ACC112 (cell line): ENCODE measurements at regions not wholly inside any gene's neighbourhood (a gene's known extent, or its start where the extent isn't known, plus 50 kb on each side); places are given as distances from the start of the nearest gene placed in this dataset.

Experiments used
- H2AFZ ChIP-seq: fragments of 200-600 bp; sonication (generic); one replicate; pipeline ENCODE4 v1.6.0; 2017; ENCODE audit warnings: antibody characterized with exemption, low read length; ENCODE audit not compliant: unreplicated experiment
- H3K27ac ChIP-seq: fragments of 200-600 bp; sonication (generic); 2 replicates; pipeline ENCODE4 v1.5.1; 2014; ENCODE audit warnings: low read depth, mild to moderate bottlenecking, antibody characterized with exemption, low read length, moderate library complexity
- H3K27me3 ChIP-seq: fragments of 200-600 bp; sonication (generic); 2 replicates; pipeline ENCODE4 v1.6.1; 2014; ENCODE audit warnings: mild to moderate bottlenecking, antibody characterized with exemption, low read length, moderate library complexity, mixed read lengths; ENCODE audit not compliant: insufficient read depth
- H3K36me3 ChIP-seq: fragments of 200-600 bp; sonication (generic); 2 replicates; pipeline ENCODE4 v1.6.1; 2016; ENCODE audit warnings: mild to moderate bottlenecking, antibody characterized with exemption, low read length, moderate library complexity, mixed read lengths; ENCODE audit not compliant: insufficient read depth
- H3K4me1 ChIP-seq: fragments of 200-600 bp; sonication (generic); one replicate; pipeline ENCODE4 v1.6.1; 2016; ENCODE audit warnings: low read length, mixed read lengths; ENCODE audit not compliant: insufficient read depth, unreplicated experiment, control insufficient read depth
- H3K4me3 ChIP-seq: fragments of 200-600 bp; sonication (generic); 2 replicates; pipeline ENCODE4 v1.5.1; 2014; ENCODE audit warnings: mild to moderate bottlenecking, low read depth, low read length
- H3K79me2 ChIP-seq: fragments of 200-600 bp; sonication (generic); one replicate; pipeline ENCODE4 v1.6.0; 2016; ENCODE audit warnings: low read length; ENCODE audit not compliant: control insufficient read depth, unreplicated experiment, insufficient read depth

- Histone ChIP-seq H3K4me3 (no peak overlapping the region), H3K4me1 (no peaks in the 10 kb centered on the region), H3K27ac (no peak overlapping the region), H3K79me2 (no peaks in the 10 kb centered on the region), H2AFZ (no peak overlapping the region), H3K36me3 (no peaks in the 10 kb centered on the region), H3K27me3 (no peaks in the 10 kb centered on the region)
These were observed 687.9 kb upstream of the AADAT start for GRCh38 chr4:170777663-170778062.

- no peak overlapping the region for H3K4me3 ChIP-seq
- H3K27me3 ChIP-seq = no peaks in the 10 kb centered on the region
- no peaks in the 10 kb centered on the region for H3K4me1 ChIP-seq
- no peak overlapping the region for H2AFZ ChIP-seq
- no peak overlapping the region for H3K27ac ChIP-seq
- H3K36me3 ChIP-seq = no peaks in the 10 kb centered on the region
- no peaks in the 10 kb centered on the region for H3K79me2 ChIP-seq
These were observed 687.2 kb upstream of the AADAT start for GRCh38 chr4:170776983-170777382.

- Histone ChIP-seq H3K4me1 (no peaks in the 10 kb centered on the region), H3K27ac (no peak overlapping the region), H3K79me2 (no peaks in the 10 kb centered on the region), H3K36me3 (no peaks in the 10 kb centered on the region), H3K4me3 (no peak overlapping the region), H2AFZ (no peak overlapping the region), H3K27me3 (no peaks in the 10 kb centered on the region)
These were observed 686.1 kb upstream of the AADAT start for GRCh38 chr4:170775851-170776250.

GRCh38 chr4:170773709-170774273 is 684.0 kb upstream of the AADAT start:
- no peaks in the 10 kb centered on the region for H3K79me2 ChIP-seq
- no peaks in the 10 kb centered on the region for H3K27me3 ChIP-seq
- H3K27ac ChIP-seq = no peak overlapping the region
- no peaks in the 10 kb centered on the region for H3K36me3 ChIP-seq
- H2AFZ ChIP-seq = no peak overlapping the region
- no peaks in the 10 kb centered on the region for H3K4me1 ChIP-seq
- no peak overlapping the region for H3K4me3 ChIP-seq

GRCh38 chr4:170772429-170772828 is 682.7 kb upstream of the AADAT start:
- H3K4me1 ChIP-seq = no peaks in the 10 kb centered on the region
- no peak overlapping the region for H3K4me3 ChIP-seq
- H3K79me2 ChIP-seq = no peaks in the 10 kb centered on the region
- no peak overlapping the region for H3K27ac ChIP-seq
- H2AFZ ChIP-seq = no peak overlapping the region
- no peaks in the 10 kb centered on the region for H3K27me3 ChIP-seq
- no peaks in the 10 kb centered on the region for H3K36me3 ChIP-seq

GRCh38 chr4:170770664-170771063 is 680.9 kb upstream of the AADAT start:
- Histone ChIP-seq H3K27me3 (no peaks in the 10 kb centered on the region), H3K4me3 (no peak overlapping the region), H2AFZ (no peak overlapping the region), H3K27ac (no peak overlapping the region), H3K36me3 (no peaks in the 10 kb centered on the region), H3K79me2 (no peaks in the 10 kb centered on the region), H3K4me1 (no peaks in the 10 kb centered on the region)

GRCh38 chr4:170769862-170770261 is 680.1 kb upstream of the AADAT start:
- H3K27ac ChIP-seq = no peak overlapping the region
- H3K4me3 ChIP-seq = no peak overlapping the region
- no peaks in the 10 kb centered on the region for H3K36me3 ChIP-seq
- no peaks in the 10 kb centered on the region for H3K27me3 ChIP-seq
- no peaks in the 10 kb centered on the region for H3K79me2 ChIP-seq
- no peaks in the 10 kb centered on the region for H3K4me1 ChIP-seq
- no peak overlapping the region for H2AFZ ChIP-seq

GRCh38 chr4:170758988-170759387 is 669.2 kb upstream of the AADAT start:
- Histone ChIP-seq H3K4me3 (no peak overlapping the region), H3K27ac (no peak overlapping the region), H3K4me1 (no peaks in the 10 kb centered on the region), H3K36me3 (no peaks in the 10 kb centered on the region), H2AFZ (no peak overlapping the region), H3K27me3 (no peaks in the 10 kb centered on the region), H3K79me2 (no peaks in the 10 kb centered on the region)

- Histone ChIP-seq H2AFZ (no peak overlapping the region), H3K79me2 (no peaks in the 10 kb centered on the region), H3K4me3 (no peak overlapping the region), H3K27ac (no peak overlapping the region), H3K4me1 (no peaks in the 10 kb centered on the region), H3K36me3 (no peaks in the 10 kb centered on the region), H3K27me3 (no peaks in the 10 kb centered on the region)
These were observed 660.8 kb upstream of the AADAT start for GRCh38 chr4:170750519-170750918.

GRCh38 chr4:170748975-170749374 is 659.2 kb upstream of the AADAT start:
- Histone ChIP-seq H3K27ac (no peak overlapping the region), H3K4me3 (no peak overlapping the region), H3K27me3 (no peaks in the 10 kb centered on the region), H3K4me1 (no peaks in the 10 kb centered on the region), H2AFZ (no peak overlapping the region), H3K79me2 (no peaks in the 10 kb centered on the region), H3K36me3 (no peaks in the 10 kb centered on the region)

- H3K79me2 ChIP-seq = no peaks in the 10 kb centered on the region
- H3K27me3 ChIP-seq = no peaks in the 10 kb centered on the region
- no peak overlapping the region for H3K4me3 ChIP-seq
- H2AFZ ChIP-seq = no peak overlapping the region
- no peaks in the 10 kb centered on the region for H3K36me3 ChIP-seq
- H3K27ac ChIP-seq = no peak overlapping the region
- H3K4me1 ChIP-seq = no peaks in the 10 kb centered on the region
These were observed 653.9 kb upstream of the AADAT start for GRCh38 chr4:170743633-170744032.
